Lung (tissue), 11 donors: ENCODE measurements at regions not wholly inside any gene's neighbourhood (a gene's known extent, or its start where the extent isn't known, plus 50 kb on each side); places are given as distances from the start of the nearest gene placed in this dataset.

Experiments used
- ATAC-seq: fragments of 200-7000 bp; cut with Tn5 transposase; one replicate; pipeline ENCODE4 v1.9.1; 2020; ENCODE audit warnings: moderate number of reproducible peaks; ENCODE audit not compliant: insufficient read depth, low FRiP score
- DNase-seq, 3 donors: peaks; one replicate each; pipeline ENCODE4 v3.0.0-alpha.2; 2013 to 2017
- H3K27ac ChIP-seq, 2 donors: one replicate each; pipeline ENCODE4 v1.5.1; 2013; ENCODE audit warnings: mild to moderate bottlenecking in 2 of 2, moderate library complexity in 2 of 2, control low read depth in 1 of 2, inconsistent platforms in 1 of 2, low read depth in 1 of 2, low read length in 1 of 2
- H3K27me3 ChIP-seq, 3 donors: one replicate each; pipeline ENCODE4 v1.5.1; 2013; ENCODE audit warnings: low read length in 2 of 3; ENCODE audit not compliant: control insufficient read depth in 3 of 3, insufficient read depth in 3 of 3
- H3K36me3 ChIP-seq, 4 donors: one replicate each; pipeline ENCODE4 v1.5.1; 2013; ENCODE audit warnings: low read length in 4 of 4, mild to moderate bottlenecking in 1 of 4, moderate library complexity in 1 of 4; ENCODE audit not compliant: control insufficient read depth in 4 of 4, insufficient read depth in 4 of 4
- H3K4me1 ChIP-seq, 5 donors: one replicate each; pipeline ENCODE4 v1.5.1; 2013; ENCODE audit warnings: low read length in 5 of 5, mild to moderate bottlenecking in 2 of 5, moderate library complexity in 1 of 5; ENCODE audit not compliant: control insufficient read depth in 5 of 5, insufficient read depth in 5 of 5
- H3K4me3 ChIP-seq: one replicate; pipeline ENCODE4 v1.5.1; 2013; ENCODE audit warnings: mild to moderate bottlenecking, control low read depth, moderate library complexity
- H3K9ac ChIP-seq, 2 donors: one replicate each; pipeline ENCODE4 v1.5.1; 2013; ENCODE audit warnings: low read length in 2 of 2, control low read depth in 1 of 2; ENCODE audit not compliant: insufficient read depth in 1 of 2
- H3K9me3 ChIP-seq, 4 donors: one replicate each; pipeline ENCODE4 v1.5.1; 2013; ENCODE audit warnings: low read length in 3 of 4, mild to moderate bottlenecking in 1 of 4, moderate library complexity in 1 of 4; ENCODE audit not compliant: control insufficient read depth in 4 of 4, insufficient read depth in 3 of 4
- WGBS, 2 donors: extraction: QIAGEN DNeasy Blood & Tissue Kit; methylation state at CpG; one replicate each; pipeline ENCODE4 v1.1.7; 2013; 5-methylcytosine and 5-hydroxymethylcytosine counted together
- TF ChIP-seq, protein P1 (sequence below): IDR thresholded peaks from 2 replicates; pipeline ENCODE4 v1.5.1; 2012; ENCODE audit warnings: mild to moderate bottlenecking; ENCODE audit errors: control extremely low read depth, extremely low read depth
- donor health status: control.
- donor health status: control.
- donor health status: Bipolar disorder and iron deficiency.
- donor health status: healthy.
- donor health status: DM: yes; HTN: yes; CAD: no.

DNA sequence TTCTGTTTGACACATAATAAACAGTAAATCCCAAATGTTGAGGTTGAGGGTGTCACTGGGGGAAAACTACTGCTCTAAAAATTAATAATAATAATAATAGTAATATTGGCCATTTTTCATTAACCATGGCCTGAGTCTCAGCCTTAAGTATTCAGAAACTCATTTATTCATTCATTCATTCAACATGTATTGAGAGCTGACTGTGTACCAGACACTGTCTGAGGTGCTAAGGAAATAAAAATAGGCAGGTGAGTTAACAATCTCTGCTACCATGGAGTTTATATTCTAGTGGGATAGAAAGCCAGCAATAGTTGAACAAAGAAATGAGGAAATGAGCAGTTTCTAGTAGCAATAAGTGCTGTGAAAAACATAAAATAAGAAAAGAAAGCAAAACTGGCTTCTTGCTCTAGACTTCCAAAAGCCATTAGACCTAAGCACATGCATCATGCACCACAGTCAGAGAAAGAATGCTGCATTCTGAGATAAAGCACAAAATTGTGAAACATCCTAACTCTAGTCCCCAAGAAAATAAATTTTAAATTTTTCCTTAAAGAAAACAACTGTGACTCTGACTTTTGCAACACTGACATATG, 278.7 kb downstream of the RCHY1 start:
- Histone ChIP-seq H3K36me3 (no peaks in the 10 kb centered on the region), H3K4me3 (no peak overlapping the region), H3K4me1 (no peaks in the 10 kb centered on the region), H3K9me3 (peaks cover 0 to 4% (median 0%) of the 10 kb centered on the region in 4 donors), H3K27me3 (no peaks in the 10 kb centered on the region), H3K27ac (no peak overlapping the region), H3K9ac (no peak overlapping the region)
- no peak for ATAC-seq
- DNase-seq = no peak
- TF ChIP-seq, protein P1, sequence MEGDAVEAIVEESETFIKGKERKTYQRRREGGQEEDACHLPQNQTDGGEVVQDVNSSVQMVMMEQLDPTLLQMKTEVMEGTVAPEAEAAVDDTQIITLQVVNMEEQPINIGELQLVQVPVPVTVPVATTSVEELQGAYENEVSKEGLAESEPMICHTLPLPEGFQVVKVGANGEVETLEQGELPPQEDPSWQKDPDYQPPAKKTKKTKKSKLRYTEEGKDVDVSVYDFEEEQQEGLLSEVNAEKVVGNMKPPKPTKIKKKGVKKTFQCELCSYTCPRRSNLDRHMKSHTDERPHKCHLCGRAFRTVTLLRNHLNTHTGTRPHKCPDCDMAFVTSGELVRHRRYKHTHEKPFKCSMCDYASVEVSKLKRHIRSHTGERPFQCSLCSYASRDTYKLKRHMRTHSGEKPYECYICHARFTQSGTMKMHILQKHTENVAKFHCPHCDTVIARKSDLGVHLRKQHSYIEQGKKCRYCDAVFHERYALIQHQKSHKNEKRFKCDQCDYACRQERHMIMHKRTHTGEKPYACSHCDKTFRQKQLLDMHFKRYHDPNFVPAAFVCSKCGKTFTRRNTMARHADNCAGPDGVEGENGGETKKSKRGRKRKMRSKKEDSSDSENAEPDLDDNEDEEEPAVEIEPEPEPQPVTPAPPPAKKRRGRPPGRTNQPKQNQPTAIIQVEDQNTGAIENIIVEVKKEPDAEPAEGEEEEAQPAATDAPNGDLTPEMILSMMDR = no peak

DNA sequence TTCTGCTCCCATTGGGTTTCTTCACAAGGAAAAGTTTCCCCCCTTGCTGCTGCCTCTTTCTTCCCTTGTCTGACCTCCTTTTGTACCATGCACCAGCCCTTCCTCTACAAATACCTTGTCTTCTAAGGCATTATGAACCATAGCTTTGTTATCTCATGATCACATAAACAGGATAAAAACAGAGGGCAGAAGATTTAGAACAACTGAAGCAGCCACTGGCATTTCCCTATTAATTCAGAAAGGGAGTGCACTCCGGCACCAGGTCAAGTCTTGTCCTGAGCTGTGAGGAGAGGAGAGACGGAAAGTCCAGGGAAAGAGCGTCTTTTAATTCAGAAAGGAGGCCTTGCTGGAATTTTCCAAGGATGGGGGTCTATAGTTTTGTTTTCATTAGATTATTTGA, 281.7 kb downstream of the RCHY1 start:
- Histone ChIP-seq H3K36me3 (no peaks in the 10 kb centered on the region), H3K4me3 (no peak overlapping the region), H3K9me3 (no peaks in the 10 kb centered on the region), H3K4me1 (no peaks in the 10 kb centered on the region), H3K27ac (no peak overlapping the region), H3K27me3 (no peaks in the 10 kb centered on the region), H3K9ac (no peak overlapping the region)
- WGBS, 2 donors = 37 to 51% methylated on average over 3 of the region's 3 CpGs
- DNase-seq (no peak), ATAC-seq (no peak)
- TF ChIP-seq, protein P1 = no peak

DNA sequence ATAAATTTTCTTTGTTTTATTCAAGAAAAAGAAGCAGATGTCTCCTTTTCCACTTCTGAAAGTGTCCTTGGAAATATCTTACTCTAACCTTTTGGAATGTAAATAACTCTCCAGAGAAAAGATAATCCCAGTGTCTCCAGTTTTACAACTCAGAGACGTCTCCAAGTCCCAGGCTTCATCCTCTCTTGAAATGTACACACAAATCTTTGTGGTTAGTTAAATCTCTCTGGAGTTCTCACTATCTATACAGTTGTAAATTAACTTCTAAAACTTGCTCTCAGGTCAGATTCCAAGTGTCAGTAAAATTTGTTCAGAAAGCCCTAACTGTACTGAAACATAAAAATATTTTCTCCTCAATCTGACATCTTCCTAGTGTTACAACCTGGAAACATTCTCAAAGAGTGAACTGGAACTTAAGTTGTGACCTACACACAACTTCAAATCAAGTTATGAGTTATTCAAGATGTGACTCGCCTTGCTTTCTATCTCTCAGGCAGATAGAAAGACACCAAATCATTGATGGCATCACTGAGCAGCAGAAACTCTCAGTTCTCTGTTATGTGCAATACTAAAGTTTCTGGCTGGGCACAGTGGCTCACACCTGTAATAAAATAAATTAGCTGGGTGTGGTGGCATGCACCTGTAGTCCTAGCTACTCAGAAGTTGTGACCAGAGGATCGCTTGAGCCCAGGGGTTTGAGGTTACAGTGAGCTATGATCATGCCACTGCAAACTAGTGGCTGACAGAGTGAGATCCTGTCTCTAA, 284.2 kb downstream of the RCHY1 start:
- no peak overlapping the region for H3K9ac ChIP-seq
- DNase-seq (no peak), ATAC-seq (no peak)
- WGBS, 2 donors = 73 to 76% methylated on average over 3 of the region's 3 CpGs
- TF ChIP-seq, protein P1 = no peak
- H3K27me3 ChIP-seq = no peaks in the 10 kb centered on the region
- H3K36me3 ChIP-seq = no peaks in the 10 kb centered on the region
- no peaks in the 10 kb centered on the region for H3K4me1 ChIP-seq
- H3K4me3 ChIP-seq = no peak overlapping the region
- H3K27ac ChIP-seq = no peak overlapping the region
- H3K9me3 ChIP-seq = no peaks in the 10 kb centered on the region

DNA sequence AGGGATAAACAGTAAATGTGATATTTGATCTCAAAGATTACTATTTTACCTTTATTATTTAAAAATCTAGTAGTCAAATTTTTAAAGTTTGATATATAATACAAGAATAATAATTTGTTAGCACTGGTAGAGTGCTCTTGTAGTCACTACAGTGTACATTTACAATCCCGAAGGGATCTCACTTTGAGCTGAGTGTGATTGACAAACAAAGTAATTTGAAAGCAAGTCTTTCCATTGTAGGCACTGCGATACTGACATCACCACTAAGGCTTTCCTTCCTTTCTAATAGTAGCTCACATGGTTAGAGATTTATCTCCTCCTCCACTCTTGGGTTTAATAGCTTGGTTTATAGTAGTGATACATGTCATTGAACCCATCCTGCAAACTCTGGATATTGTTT, 280.6 kb downstream of the PARM1 start:
- ATAC-seq = no peak
- no peaks in the 10 kb centered on the region for H3K9me3 ChIP-seq
- H3K36me3 ChIP-seq = no peaks in the 10 kb centered on the region
- H3K27me3 ChIP-seq = no peaks in the 10 kb centered on the region
- no peaks in the 10 kb centered on the region for H3K4me1 ChIP-seq
- H3K4me3 ChIP-seq = no peak overlapping the region
- WGBS, 2 donors = 55 to 77% methylated on average over 2 of the region's 2 CpGs
- H3K27ac ChIP-seq = no peak overlapping the region
- no peak overlapping the region for H3K9ac ChIP-seq
- TF ChIP-seq, protein P1 = no peak
- no peak for DNase-seq
